Stimulated activated CD8-positive, alpha-beta memory T cell treated with anti-CD3 and anti-CD28 coated beads, Interleukin-4, amount 100 ng/mL, for 1 hour (primary cell): ENCODE measurements at regions not wholly inside any gene's neighbourhood (a gene's known extent, or its start where the extent isn't known, plus 50 kb on each side); places are given as distances from the start of the nearest gene placed in this dataset.
"Not testable (repeated sequence)": the region's sequence is repeated elsewhere in the genome, so short reads cannot be mapped to it uniquely, and the experiment has no call there.

Source experiments
- DNase-seq, 2 donors: peaks; one replicate each; pipeline ENCODE4 v3.0.0-alpha.2; 2020; ENCODE audit warnings: low read depth in 2 of 2, low spot score in 1 of 2

GRCh38 chr9:66152406-66152805, 415.5 kb downstream of the FOXD4L4 start:
- DNase-seq: not testable (repeated sequence)

- DNase-seq: not testable (repeated sequence)
These were observed 416.2 kb downstream of the FOXD4L4 start for GRCh38 chr9:66153021-66153725.

GRCh38 chr9:66153971-66154691, 417.2 kb downstream of the FOXD4L4 start:
- DNase-seq: not testable (repeated sequence)

GRCh38 chr9:66182316-66182715, 445.4 kb downstream of the FOXD4L4 start:
- DNase-seq: not testable (repeated sequence)

GRCh38 chr9:66183648-66184047, 446.7 kb downstream of the FOXD4L4 start:
- not testable (repeated sequence) for DNase-seq

GRCh38 chr9:66197199-66197598, 460.3 kb downstream of the FOXD4L4 start:
- DNase-seq: not testable (repeated sequence)

- DNase-seq: not testable (repeated sequence)
These were observed 461.5 kb downstream of the FOXD4L4 start for GRCh38 chr9:66198421-66198820.

- not testable (repeated sequence) for DNase-seq
These were observed 469.7 kb downstream of the FOXD4L4 start for GRCh38 chr9:66206617-66207016.

- DNase-seq: not testable (repeated sequence)
These were observed 471.0 kb downstream of the FOXD4L4 start for GRCh38 chr9:66207914-66208313.

GRCh38 chr9:66244763-66245162, 507.8 kb downstream of the FOXD4L4 start:
- DNase-seq: not testable (repeated sequence)

- DNase-seq: not testable (repeated sequence)
These were observed 508.5 kb downstream of the FOXD4L4 start for GRCh38 chr9:66245481-66245880.

- not testable (repeated sequence) for DNase-seq
These were observed 520.6 kb downstream of the FOXD4L4 start for GRCh38 chr9:66257581-66257980.

GRCh38 chr9:66261576-66261975, 524.6 kb downstream of the FOXD4L4 start:
- DNase-seq: not testable (repeated sequence)

GRCh38 chr9:66263621-66264020, 526.7 kb downstream of the FOXD4L4 start:
- DNase-seq: not testable (repeated sequence)

GRCh38 chr9:66264786-66265185, 527.8 kb downstream of the FOXD4L4 start:
- not testable (repeated sequence) for DNase-seq

GRCh38 chr9:66266202-66266601, 529.3 kb downstream of the FOXD4L4 start:
- not testable (repeated sequence) for DNase-seq

- DNase-seq: not testable (repeated sequence)
These were observed 530.0 kb downstream of the FOXD4L4 start for GRCh38 chr9:66266856-66267430.

- not testable (repeated sequence) for DNase-seq
These were observed 530.7 kb downstream of the FOXD4L4 start for GRCh38 chr9:66267684-66268083.

GRCh38 chr9:66269024-66269423, 532.1 kb downstream of the FOXD4L4 start:
- not testable (repeated sequence) for DNase-seq

GRCh38 chr9:66269783-66270182, 532.8 kb downstream of the FOXD4L4 start:
- peak; percentile 31 to 49 for DNase-seq

- not testable (repeated sequence) for DNase-seq
These were observed 541.9 kb downstream of the FOXD4L4 start for GRCh38 chr9:66278809-66279208.
